Non-pigmented ciliary epithelial cell (primary cell): ENCODE measurements at regions not wholly inside any gene's neighbourhood (a gene's known extent, or its start where the extent isn't known, plus 50 kb on each side); places are given as distances from the start of the nearest gene placed in this dataset.

Experiments used
- DNase-seq: peaks from one replicate; pipeline ENCODE4 v3.0.0-alpha.2; 2010; ENCODE audit warnings: low read depth

GRCh38 chr6:139568151-139568955, 193.9 kb upstream of the CITED2 start:
- no peak for DNase-seq

DNA sequence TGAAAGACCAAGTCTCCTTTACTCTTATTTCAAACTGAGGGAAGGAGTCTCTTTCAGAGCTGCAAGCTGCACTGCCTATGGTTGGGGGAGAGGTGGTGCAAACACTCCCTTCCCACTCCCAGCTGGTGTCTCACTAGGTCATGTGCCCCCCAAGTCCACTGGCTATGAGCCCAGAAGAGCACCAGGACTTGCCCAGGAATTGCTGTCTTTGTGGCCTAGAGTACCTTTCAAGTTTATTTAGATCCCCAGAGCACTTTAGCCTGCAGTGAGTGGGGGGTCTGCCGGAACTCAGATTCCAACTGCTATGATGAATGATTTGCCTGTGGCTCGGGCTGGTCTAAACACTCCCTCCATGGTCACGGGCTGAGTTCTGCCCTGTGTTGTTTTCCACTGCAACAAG, 192.6 kb upstream of the CITED2 start:
- no peak for DNase-seq

GRCh38 chr6:139565591-139565990, 191.1 kb upstream of the CITED2 start:
- no peak for DNase-seq

GRCh38 chr6:139557547-139557946, 183.1 kb upstream of the CITED2 start:
- no peak for DNase-seq

DNA sequence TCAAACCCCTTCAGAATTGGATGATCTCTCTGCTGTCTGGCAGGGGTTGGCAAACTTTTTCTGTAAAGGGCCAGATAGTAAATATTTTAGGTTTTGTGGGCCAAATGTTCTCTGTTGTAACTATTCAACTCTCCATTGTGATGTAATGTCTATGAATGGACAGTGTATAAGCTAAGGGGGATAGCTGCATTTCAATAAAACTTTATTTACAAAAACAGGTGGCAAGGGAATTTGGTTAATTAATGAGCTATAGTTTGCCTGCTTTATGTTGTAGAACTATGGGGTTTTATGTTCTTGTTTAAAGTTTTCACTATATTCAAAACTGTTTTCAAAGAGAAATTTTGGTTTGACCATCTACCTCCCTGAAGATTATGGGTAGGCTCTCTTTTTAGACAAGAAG, 182.1 kb upstream of the CITED2 start:
- DNase-seq = no peak

DNA sequence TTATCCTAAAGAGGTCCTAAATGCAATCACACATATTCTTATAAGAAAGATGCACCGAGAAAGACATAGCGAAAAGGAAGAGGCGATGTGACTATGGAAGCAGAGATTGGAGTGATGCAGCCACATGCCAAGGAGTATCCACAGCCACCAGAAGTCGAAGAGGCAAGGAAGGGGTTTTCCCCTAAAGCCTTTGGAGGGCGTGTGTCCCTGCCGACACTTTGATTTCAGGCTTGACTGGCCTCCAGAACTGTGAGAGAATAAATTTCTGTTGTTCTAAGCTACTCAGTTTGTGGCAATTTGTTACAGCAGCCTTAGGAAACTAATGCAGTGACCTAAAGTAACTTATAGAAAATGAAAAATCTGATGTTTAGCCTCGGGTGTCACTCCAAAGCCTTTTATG, 179.5 kb upstream of the CITED2 start:
- no peak for DNase-seq

- no peak for DNase-seq
Measured at GRCh38 chr6:139551376-139551775, 176.9 kb upstream of the CITED2 start.

- DNase-seq = no peak
Measured at GRCh38 chr6:139550361-139550760, 175.9 kb upstream of the CITED2 start.

DNA sequence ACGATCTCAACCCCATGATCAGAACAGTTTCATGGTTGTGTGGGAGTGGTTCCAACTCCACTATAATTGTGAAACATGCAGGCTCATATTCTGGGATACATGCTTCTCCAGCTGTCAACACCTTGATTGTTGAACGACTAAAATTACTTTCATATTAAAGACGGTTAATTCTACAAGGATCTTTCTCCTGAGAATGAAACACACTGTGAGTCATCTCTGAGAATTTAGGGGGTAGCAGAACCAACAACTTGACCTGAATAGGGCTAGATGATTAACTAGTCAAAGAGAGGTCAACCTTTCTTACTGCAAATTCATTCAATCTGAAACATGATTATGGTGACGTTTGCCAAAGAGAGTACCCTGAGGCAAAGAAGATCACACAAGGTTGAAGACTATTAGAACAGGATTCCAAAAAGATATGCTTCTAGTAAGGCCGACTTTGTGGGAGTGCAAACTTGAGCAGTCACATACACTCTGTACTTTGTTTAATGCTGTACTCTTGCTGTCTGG, 175.2 kb upstream of the CITED2 start:
- no peak for DNase-seq

- no peak for DNase-seq
Measured at GRCh38 chr6:139547804-139548203, 173.4 kb upstream of the CITED2 start.

DNA sequence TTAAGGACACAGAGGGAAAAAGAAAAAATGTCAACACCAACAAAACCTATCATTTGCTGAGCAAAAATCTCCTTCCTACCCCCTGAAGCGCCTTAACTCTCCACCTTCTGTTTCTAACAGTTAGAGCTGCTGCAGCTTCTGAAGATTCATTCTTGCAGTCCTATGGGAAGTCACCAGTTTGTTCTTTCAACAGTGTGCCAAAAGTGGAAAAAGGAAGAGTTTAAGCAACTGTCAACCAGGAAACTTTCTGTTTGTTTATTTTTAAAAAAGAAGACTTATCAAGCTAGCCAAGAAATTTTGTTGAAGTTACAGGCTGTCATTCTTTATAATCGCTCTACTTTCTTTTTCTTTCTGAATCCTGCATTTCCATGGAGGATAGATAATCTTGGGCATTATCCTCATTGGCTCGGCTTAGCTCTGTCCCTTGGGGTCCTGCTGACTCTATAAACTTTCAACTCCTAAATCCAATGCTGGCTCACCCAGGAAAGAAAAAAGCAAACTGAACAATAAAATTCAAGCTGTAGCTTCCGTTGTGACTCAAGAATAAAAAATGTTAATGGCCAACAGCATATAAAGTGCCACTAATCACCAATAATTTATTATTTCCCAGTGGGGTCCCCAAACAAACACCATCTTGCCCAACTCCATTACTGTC, 172.8 kb upstream of the CITED2 start:
- no peak for DNase-seq

GRCh38 chr6:139546106-139546472, 171.6 kb upstream of the CITED2 start:
- DNase-seq = no peak

- DNase-seq = no peak
Measured at GRCh38 chr6:139545206-139546105, 171.0 kb upstream of the CITED2 start.

GRCh38 chr6:139544701-139545057, 170.2 kb upstream of the CITED2 start:
- DNase-seq = no peak

DNA sequence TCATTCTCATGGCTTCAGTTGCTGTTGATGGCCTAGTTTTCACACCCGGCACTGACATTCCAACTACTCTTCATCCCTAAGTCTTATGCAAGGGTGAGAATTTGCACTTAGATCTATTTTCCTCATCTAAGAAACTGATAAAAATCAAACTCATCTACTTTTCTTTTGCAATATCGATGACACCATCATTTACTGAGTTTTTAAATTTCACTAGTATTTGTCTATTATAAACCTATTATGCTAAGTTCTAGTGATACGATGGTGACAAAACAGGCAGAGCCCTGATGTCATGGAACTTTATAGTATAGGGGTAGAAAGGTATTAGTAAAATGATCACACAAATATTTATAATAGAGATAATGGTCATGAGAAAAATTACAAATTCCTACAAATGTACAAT, 167.9 kb upstream of the CITED2 start:
- DNase-seq = no peak

DNA sequence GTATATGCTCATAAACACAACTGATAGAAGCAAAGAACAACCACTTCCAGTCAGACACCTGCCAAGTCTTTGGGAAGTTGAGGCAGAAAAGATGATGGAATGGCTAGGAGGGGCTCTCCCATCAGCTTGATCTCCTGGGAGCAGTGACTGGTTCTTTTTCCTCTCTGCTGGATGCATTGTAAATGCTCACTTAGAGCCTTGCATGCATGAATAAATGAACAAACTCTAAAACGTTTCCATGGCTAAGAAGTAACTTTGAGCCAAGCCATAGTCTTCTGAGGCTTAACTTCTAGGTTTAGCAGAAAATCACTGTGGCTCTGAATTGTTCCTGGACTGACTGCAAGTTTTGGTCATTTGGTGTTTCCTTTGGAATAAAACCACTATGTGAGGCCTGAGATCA, 166.4 kb upstream of the CITED2 start:
- DNase-seq = no peak

DNA sequence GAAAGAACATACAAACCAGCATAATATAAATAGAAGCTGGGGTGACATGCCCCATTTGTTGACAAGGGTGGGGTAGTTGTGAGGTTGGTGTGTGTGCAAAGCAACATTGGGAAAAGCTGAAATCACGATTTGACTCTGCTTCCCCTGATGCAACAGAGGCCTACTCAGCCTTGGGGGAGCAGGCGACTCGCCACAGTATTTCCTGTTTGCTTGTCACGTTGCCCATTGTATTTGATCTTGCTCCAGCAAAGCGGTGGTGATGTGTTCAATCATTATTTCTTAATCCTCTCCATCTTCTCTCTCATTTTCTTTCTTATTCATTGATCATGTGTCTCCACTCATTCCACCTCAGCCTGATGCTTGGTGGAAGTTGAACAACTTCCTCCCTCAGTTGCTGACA, 165.8 kb upstream of the CITED2 start:
- DNase-seq = no peak

- DNase-seq = peak; percentile 96
Measured at GRCh38 chr6:139539852-139540251, 165.4 kb upstream of the CITED2 start.

GRCh38 chr6:139538366-139538765, 163.9 kb upstream of the CITED2 start:
- no peak for DNase-seq

GRCh38 chr6:139536751-139537617, 162.5 kb upstream of the CITED2 start:
- no peak for DNase-seq

- DNase-seq = no peak
Measured at GRCh38 chr6:139534472-139535115, 160.1 kb upstream of the CITED2 start.
